Cardiac muscle cell (in vitro differentiated cells and primary cell): ENCODE measurements at regions not wholly inside any gene's neighbourhood (a gene's known extent, or its start where the extent isn't known, plus 50 kb on each side); places are given as distances from the start of the nearest gene placed in this dataset.

Source experiments
- DNase-seq, 2 donors: peaks; one replicate each; pipeline versions ENCODE4 v3.0.0 to v3.0.0-alpha.2; 2010 to 2017; ENCODE audit warnings: low read depth in 1 of 2, low spot score in 1 of 2
- H3K27ac ChIP-seq: fragments of 200-600 bp; sonication (generic); 2 replicates; pipeline ENCODE4 v1.5.1; 2016
- H3K27me3 ChIP-seq: fragments of 200-600 bp; sonication (generic); 2 replicates; pipeline ENCODE4 v1.6.0; 2016; ENCODE audit warnings: control low read depth
- H3K36me3 ChIP-seq: fragments of 200-600 bp; sonication (generic); 2 replicates; pipeline ENCODE4 v1.5.1; 2016; ENCODE audit warnings: control low read depth
- H3K4me1 ChIP-seq: fragments of 200-600 bp; sonication (generic); 2 replicates; pipeline ENCODE4 v1.8.1; 2017; ENCODE audit warnings: low read depth, mild to moderate bottlenecking, mixed run types
- H3K4me3 ChIP-seq: fragments of 200-600 bp; sonication (generic); 2 replicates; pipeline ENCODE4 v1.5.1; 2016; ENCODE audit warnings: mild to moderate bottlenecking
- H3K9me3 ChIP-seq: fragments of 200-600 bp; sonication (generic); 2 replicates; pipeline ENCODE4 v1.5.1; 2017; ENCODE audit warnings: low read depth, mild to moderate bottlenecking, control low read depth
- TF ChIP-seq, protein P1 (sequence below): IDR thresholded peaks from 2 replicates; pipeline ENCODE4 v1.5.1; 2012; ENCODE audit warnings: low read depth, mild to moderate bottlenecking, low read length

DNA sequence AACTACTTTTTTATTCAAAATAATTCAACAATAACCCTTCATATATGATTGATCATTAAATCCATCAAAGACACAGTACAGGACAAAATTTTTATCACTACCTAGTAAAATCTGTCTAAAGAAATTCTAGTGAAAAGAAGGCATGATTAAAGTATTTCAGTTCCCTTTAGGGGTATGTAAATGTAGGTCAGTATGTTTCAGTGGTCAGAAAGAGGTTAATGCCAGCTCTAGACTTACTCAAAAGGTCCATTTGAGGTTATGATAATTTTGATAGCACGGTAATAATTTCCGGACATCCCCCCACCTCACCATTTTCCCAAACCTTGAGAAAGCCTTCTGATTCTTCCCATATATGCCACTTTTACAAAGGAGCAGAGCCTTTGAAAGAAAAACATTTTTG lies 193.5 kb upstream of the ID4 start:
- Histone ChIP-seq H3K27me3 (no peaks in the 10 kb centered on the region), H3K4me3 (no peak overlapping the region), H3K27ac (no peak overlapping the region), H3K4me1 (no peaks in the 10 kb centered on the region), H3K9me3 (no peaks in the 10 kb centered on the region), H3K36me3 (no peaks in the 10 kb centered on the region)
- TF ChIP-seq, protein P1, sequence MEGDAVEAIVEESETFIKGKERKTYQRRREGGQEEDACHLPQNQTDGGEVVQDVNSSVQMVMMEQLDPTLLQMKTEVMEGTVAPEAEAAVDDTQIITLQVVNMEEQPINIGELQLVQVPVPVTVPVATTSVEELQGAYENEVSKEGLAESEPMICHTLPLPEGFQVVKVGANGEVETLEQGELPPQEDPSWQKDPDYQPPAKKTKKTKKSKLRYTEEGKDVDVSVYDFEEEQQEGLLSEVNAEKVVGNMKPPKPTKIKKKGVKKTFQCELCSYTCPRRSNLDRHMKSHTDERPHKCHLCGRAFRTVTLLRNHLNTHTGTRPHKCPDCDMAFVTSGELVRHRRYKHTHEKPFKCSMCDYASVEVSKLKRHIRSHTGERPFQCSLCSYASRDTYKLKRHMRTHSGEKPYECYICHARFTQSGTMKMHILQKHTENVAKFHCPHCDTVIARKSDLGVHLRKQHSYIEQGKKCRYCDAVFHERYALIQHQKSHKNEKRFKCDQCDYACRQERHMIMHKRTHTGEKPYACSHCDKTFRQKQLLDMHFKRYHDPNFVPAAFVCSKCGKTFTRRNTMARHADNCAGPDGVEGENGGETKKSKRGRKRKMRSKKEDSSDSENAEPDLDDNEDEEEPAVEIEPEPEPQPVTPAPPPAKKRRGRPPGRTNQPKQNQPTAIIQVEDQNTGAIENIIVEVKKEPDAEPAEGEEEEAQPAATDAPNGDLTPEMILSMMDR = no peak
- DNase-seq = no peak

- H3K36me3 ChIP-seq = no peaks in the 10 kb centered on the region
- no peaks in the 10 kb centered on the region for H3K27me3 ChIP-seq
- H3K4me3 ChIP-seq = no peak overlapping the region
- H3K4me1 ChIP-seq = no peaks in the 10 kb centered on the region
- H3K9me3 ChIP-seq = no peaks in the 10 kb centered on the region
- DNase-seq = no peak
- TF ChIP-seq, protein P1 = no peak
- H3K27ac ChIP-seq = no peak overlapping the region
These were observed 181.4 kb upstream of the ID4 start for GRCh38 chr6:19655744-19656143.

GRCh38 chr6:19660123-19660910 lies 176.9 kb upstream of the ID4 start:
- H3K4me3 ChIP-seq = no peak overlapping the region
- no peaks in the 10 kb centered on the region for H3K9me3 ChIP-seq
- no peaks in the 10 kb centered on the region for H3K36me3 ChIP-seq
- no peak for DNase-seq
- H3K27me3 ChIP-seq = no peaks in the 10 kb centered on the region
- peaks cover 8% of the 10 kb centered on the region for H3K4me1 ChIP-seq
- TF ChIP-seq, protein P1 = no peak
- H3K27ac ChIP-seq = no peak overlapping the region

DNA sequence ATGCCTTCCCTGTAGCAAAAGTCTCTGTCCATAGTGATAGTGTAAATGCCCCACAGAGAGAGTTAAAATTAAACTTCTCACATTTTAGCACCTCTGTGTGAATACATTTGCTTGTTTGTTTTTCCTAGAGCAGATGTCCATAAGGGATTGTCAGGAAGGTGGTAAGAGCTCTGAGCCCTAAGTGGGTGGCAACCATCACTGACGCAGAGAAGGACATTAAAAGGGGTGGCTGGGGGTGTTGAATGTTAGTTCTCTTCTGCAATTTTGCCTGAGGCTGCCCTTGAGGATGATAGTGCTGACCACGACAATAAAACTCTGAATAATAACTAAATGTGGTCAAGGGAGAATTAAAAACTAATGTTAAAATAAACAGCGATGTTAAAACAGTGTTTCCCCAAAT lies 174.3 kb upstream of the ID4 start:
- TF ChIP-seq, protein P1 = no peak
- no peak overlapping the region for H3K4me3 ChIP-seq
- no peak for DNase-seq

DNA sequence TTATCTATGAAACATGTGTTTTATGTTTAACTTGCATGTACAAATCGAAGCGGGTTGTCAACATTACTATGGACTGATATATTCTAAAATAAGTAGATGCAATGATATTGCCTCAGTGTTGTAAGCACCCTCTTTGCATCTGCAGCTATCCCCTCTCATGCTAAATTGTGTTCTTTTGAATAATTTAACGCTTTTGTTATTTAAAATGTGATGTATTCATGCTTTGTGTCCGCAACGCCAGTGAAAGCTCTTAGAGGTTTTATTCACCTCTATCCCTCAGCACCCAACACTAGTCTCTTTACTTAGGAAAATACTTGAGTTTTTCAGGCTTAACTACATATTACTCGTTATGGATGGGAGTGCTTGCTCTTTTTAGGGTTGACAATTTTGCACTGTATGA lies 173.7 kb upstream of the ID4 start:
- H3K4me3 ChIP-seq = no peak overlapping the region
- no peaks in the 10 kb centered on the region for H3K9me3 ChIP-seq
- H3K36me3 ChIP-seq = no peaks in the 10 kb centered on the region
- no peak for DNase-seq
- H3K4me1 ChIP-seq = peaks cover 21% of the 10 kb centered on the region
- no peaks in the 10 kb centered on the region for H3K27me3 ChIP-seq
- H3K27ac ChIP-seq = no peak overlapping the region
- TF ChIP-seq, protein P1 = no peak

More for the DNA sequence above, 174.3 kb upstream of the ID4 start:
- Histone ChIP-seq H3K9me3 (no peaks in the 10 kb centered on the region), H3K36me3 (no peaks in the 10 kb centered on the region), H3K27ac (no peak overlapping the region), H3K4me1 (peaks cover 17% of the 10 kb centered on the region), H3K27me3 (no peaks in the 10 kb centered on the region)
